Activated naive CD8-positive, alpha-beta T cell treated with anti-CD3 and anti-CD28 coated beads, Interleukin-2, amount 10 ng/mL, durations not matched to agents 7 days and 5 days (primary cell): ENCODE measurements at regions not wholly inside any gene's neighbourhood (a gene's known extent, or its start where the extent isn't known, plus 50 kb on each side); places are given as distances from the start of the nearest gene placed in this dataset.
"Not testable (repeated sequence)": the region's sequence is repeated elsewhere in the genome, so short reads cannot be mapped to it uniquely, and the experiment has no call there.

Experiments used
- ATAC-seq: fragments of 150-1000 bp; cut with Tn5 transposase; one replicate; pipeline ENCODE4 v1.10.0; 2021; ENCODE audit warnings: low read depth, moderate library complexity
- POLR2A ChIA-PET: fragments of 350-600 bp; sonication (Branson Sonifier 250); formaldehyde crosslinking; loops from one replicate; lab custom pipeline; 2021; ENCODE audit warnings: antibody characterized with exemption; lab: Charles Lee
- DNase-seq: peaks from one replicate; pipeline ENCODE4 v3.0.0; 2021
- H3K27ac Mint-ChIP-seq: one replicate; pipeline ENCODE4 v1.8.0; 2022; ENCODE audit warnings: mild to moderate bottlenecking, mixed read lengths
- H3K27me3 Mint-ChIP-seq: one replicate; pipeline ENCODE4 v1.8.0; 2022; ENCODE audit warnings: mild to moderate bottlenecking, moderate library complexity, mixed read lengths
- H3K36me3 Mint-ChIP-seq: one replicate; pipeline ENCODE4 v1.8.0; 2021; ENCODE audit warnings: mild to moderate bottlenecking, mixed read lengths
- H3K4me1 Mint-ChIP-seq: one replicate; pipeline ENCODE4 v1.8.0; 2021; ENCODE audit warnings: mixed read lengths
- H3K4me3 Mint-ChIP-seq: one replicate; pipeline ENCODE4 v1.8.0; 2022; ENCODE audit warnings: mild to moderate bottlenecking, moderate library complexity, mixed read lengths
- H3K9me3 Mint-ChIP-seq: one replicate; pipeline ENCODE4 v1.8.0; 2021; ENCODE audit warnings: mixed read lengths

DNA sequence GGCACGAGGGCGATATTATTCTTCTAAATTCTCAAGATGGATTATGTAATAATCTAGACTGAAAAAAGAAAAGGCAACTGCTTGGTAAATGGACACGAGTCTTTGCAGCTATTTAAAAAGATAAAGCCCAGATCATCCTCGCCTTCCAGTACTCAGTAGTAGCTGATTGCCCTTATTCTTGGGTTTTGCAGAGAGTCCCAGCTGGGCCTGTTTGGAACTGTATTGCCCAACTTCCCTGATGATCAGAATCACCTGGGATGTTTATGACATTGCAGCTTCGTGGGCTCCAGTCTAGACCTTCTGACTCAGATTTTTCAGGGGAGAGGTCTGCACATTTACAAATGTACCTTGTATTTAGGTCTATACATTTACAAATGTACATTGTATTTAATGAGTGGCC, 213.5 kb downstream of the RAB11FIP4 start:
- no peak for ATAC-seq
- Mint-ChIP-seq H3K4me3 (no peak overlapping the region), H3K4me1 (peaks cover 3% of the 10 kb centered on the region), H3K36me3 (no peaks in the 10 kb centered on the region), H3K27me3 (peaks cover 4% of the 10 kb centered on the region), H3K27ac (no peak overlapping the region), H3K9me3 (peaks cover 2% of the 10 kb centered on the region)
- DNase-seq: no peak
- POLR2A ChIA-PET: no interaction called here

DNA sequence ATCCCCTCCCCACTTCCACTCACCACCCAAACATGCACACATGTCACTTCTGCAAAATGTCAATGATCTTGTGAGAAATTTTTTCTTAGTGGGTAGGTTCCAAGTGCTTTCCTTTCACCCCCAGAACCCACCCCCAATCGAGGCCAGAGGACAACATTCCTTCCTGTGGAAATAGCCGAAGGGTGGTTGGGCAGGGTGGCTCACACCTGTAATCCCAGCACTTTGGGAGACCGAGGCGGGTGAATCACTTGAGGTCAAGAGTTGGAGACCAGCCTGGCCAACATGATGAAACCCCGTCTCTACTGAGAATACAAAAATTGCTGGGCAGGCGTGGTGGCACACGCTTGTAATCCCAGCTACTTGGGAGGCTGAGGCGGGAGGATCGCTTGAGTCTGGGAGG, 208.7 kb downstream of the RAB11FIP4 start:
- H3K9me3 Mint-ChIP-seq, H3K27ac Mint-ChIP-seq, DNase-seq, H3K4me1 Mint-ChIP-seq, H3K27me3 Mint-ChIP-seq, H3K36me3 Mint-ChIP-seq, ATAC-seq, H3K4me3 Mint-ChIP-seq: not testable (repeated sequence)
- POLR2A ChIA-PET: interaction anchor here (0.7 kb wide), 1 partner anchor 137 kb away, joined by 3 read pairs; no protein-coding TSS in a partner anchor

DNA sequence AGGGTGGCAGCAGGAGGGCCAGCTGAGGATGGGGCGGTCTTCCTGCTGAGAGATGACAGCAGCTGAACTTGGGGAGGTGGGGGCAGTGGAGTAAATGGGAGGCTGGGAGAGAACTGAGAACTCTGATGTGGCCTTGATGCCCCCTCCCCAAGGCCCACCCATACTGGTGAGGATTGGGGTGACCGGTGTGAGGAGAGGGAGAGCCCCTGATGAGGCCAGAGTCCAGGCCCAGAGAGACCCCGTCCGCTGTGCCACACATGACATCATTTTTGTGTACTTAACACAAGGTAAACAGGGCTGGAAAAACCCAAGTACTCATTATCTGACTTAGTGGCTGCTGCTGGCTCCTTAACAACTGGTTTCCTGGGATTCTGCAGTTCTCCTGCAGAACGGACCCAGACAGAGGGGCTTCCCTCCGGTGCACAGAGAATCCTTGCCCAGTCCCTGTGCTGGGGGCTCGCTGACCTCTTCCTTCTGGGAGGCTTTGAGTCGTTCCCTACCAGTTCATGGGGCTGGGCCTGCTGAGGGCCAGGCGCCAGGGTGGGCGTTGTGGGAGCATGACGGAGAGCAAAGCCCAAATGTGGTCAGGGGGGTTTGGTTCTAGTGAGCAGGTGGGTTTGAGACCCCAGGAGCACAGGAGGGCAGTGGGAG, 207.6 kb downstream of the RAB11FIP4 start:
- POLR2A ChIA-PET: no interaction called here
- no peaks in the 10 kb centered on the region for H3K27me3 Mint-ChIP-seq

DNA sequence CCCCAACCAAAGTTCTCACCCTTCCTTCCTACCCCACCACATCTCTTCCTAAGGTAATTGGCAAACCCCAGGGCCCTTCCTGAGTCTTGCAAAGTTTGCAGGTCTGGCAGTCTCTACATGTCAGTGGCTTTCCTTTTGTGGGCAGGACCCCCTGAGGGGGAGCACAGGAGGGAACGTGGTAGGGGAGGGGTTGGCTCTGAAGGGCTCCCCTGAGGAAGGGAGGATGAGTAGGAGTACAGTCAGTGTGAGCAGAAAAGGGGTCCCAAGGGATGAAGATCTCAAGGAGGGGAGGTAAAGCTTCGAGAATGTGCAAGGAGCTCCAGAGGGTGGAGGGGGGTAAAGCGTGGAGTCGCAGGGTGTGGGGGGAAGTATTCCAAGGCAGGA, 206.9 kb downstream of the RAB11FIP4 start:
- DNase-seq (no peak), ATAC-seq (no peak)
- Mint-ChIP-seq H3K27ac (no peak overlapping the region), H3K27me3 (no peaks in the 10 kb centered on the region), H3K4me3 (no peak overlapping the region), H3K4me1 (peaks cover 2% of the 10 kb centered on the region), H3K36me3 (no peaks in the 10 kb centered on the region), H3K9me3 (no peaks in the 10 kb centered on the region)
- POLR2A ChIA-PET: no interaction called here

More for the DNA sequence above, 207.6 kb downstream of the RAB11FIP4 start:
- ATAC-seq: no peak
- Mint-ChIP-seq H3K27ac (no peak overlapping the region), H3K9me3 (no peaks in the 10 kb centered on the region), H3K4me1 (peaks cover 2% of the 10 kb centered on the region), H3K4me3 (no peak overlapping the region), H3K36me3 (no peaks in the 10 kb centered on the region)
- no peak for DNase-seq

DNA sequence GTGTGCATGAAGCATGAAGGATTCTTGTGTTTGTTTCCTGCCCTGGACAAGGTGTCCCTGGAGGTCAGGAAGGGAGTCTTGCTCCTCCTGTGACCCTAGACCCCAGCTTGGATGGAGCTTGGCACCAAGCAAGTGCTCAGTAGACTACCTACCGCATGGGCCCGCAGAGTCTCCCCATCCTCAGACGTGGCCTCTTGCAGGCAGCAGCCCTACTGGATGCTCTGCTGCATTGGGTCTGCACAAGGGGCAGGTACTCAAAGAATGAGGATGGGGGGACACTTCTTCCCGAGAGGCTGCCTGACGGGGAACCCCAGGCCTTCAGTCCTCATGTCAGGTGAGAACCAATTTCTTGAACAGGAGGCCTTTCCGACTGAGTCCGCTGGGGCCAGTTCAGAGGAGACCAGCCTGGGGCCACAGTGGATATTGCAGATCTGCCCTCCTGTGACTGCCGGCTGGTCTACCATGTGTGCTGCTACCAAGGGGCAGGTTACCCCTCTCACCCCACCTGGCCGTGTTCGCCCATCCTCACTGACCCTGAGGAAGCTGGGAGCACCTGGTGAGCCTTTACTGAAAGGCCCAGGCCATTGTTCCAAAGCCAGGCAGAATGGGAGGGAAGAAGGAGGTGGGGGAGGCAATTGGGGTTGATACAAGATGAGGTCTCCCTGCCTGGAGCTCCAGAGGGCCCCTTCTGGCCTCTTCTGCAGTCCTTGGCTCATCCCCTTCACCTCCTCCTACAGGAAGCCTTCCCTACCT, 206.3 kb downstream of the RAB11FIP4 start:
- DNase-seq: no peak
- ATAC-seq: no peak
- peaks cover 2% of the 10 kb centered on the region for H3K4me1 Mint-ChIP-seq
- H3K27me3 Mint-ChIP-seq: no peaks in the 10 kb centered on the region
- no peak overlapping the region for H3K4me3 Mint-ChIP-seq
- POLR2A ChIA-PET: no interaction called here
- H3K9me3 Mint-ChIP-seq: no peaks in the 10 kb centered on the region
- H3K36me3 Mint-ChIP-seq: no peaks in the 10 kb centered on the region
- H3K27ac Mint-ChIP-seq: no peak overlapping the region

DNA sequence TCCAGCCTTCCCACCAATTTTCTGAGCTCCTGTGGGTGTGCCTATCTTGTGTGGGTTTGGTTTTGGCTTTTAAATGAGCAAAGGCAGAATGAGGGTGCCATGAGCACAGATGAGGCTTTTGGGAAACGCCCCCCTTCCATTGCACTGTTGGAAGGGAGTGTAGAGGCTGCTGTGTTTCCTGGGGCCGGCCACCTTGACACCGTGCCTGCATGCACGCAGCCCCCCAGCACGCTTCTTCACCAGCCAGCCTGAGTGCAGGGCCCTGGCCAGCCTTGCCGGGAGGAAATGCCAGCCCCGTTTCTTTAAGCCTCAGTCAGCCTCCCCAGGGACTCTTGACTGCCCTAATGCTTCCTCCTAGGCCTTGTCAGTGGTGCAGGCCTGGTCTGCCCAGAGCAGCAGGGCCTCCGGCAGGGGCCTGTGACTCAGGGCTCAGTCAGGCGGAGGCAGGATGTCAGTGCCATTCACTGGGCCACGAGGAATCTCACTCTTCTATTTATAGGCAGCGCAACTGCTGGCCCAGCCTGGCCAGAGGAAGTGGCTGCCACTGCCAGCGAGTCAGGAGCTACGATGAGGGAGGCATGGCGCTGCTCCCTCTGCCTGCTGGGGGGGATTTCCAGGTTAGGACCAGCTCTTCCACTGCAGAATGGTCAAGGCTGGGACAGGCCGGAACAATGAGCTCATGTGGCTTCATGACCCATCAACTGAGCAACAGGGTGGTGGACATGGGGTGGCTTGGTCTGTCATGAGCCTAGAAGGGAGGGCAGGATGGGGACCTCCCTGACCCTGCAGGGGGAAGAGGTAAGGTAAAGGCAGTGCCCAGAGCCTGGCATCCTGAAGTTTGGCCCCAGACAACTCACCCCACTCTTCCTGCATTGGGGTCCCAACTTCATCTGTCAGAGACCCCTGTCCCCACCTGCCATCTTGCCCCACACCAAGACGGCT, 205.2 kb downstream of the RAB11FIP4 start:
- POLR2A ChIA-PET: no interaction called here
- peaks cover 2% of the 10 kb centered on the region for H3K4me1 Mint-ChIP-seq

DNA sequence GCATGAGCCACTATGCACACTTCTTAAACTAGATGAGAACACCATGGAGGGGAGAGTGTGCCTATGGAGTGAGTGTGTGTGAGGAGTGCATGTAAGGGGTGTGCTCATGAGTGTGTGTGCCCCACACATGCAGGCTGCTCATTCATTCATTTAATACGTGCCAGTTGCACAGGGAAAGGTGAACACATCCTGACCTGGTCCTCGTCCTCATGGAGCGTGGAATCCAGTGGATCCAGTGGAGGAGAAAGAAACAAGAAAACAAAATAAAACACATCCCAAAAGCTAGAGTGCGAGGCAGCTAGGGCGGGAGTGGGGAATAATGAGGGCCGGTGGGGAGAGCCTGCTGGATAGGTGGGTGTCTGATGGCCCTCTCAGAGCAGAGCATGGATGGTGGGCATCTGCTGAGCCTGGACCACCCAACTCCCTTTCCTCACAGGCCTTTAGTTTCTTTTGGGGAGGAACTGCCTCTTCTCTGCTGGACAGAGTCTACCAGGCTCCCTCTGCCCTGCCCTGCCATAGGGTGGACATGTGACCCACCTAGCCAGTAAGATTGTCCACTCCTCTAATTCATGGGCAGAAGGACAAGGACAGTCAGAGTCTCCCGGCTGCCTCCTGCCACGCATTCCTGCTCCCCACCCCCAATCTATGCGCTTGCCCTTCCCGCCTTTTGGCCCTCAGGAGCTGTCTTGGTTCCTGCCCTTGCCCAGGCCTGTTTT, 204.3 kb downstream of the RAB11FIP4 start:
- H3K36me3 Mint-ChIP-seq: no peaks in the 10 kb centered on the region
- DNase-seq (no peak), ATAC-seq (no peak)
- H3K9me3 Mint-ChIP-seq: no peaks in the 10 kb centered on the region
- no peak overlapping the region for H3K27ac Mint-ChIP-seq
- POLR2A ChIA-PET: no interaction called here
- no peaks in the 10 kb centered on the region for H3K27me3 Mint-ChIP-seq
- peaks cover 2% of the 10 kb centered on the region for H3K4me1 Mint-ChIP-seq
- H3K4me3 Mint-ChIP-seq: no peak overlapping the region

More for the DNA sequence above, 205.2 kb downstream of the RAB11FIP4 start:
- ATAC-seq (peak; percentile 36), DNase-seq (no peak)
- H3K9me3 Mint-ChIP-seq: no peaks in the 10 kb centered on the region
- no peak overlapping the region for H3K27ac Mint-ChIP-seq
- H3K36me3 Mint-ChIP-seq: no peaks in the 10 kb centered on the region
- H3K4me3 Mint-ChIP-seq: no peak overlapping the region
- no peaks in the 10 kb centered on the region for H3K27me3 Mint-ChIP-seq

DNA sequence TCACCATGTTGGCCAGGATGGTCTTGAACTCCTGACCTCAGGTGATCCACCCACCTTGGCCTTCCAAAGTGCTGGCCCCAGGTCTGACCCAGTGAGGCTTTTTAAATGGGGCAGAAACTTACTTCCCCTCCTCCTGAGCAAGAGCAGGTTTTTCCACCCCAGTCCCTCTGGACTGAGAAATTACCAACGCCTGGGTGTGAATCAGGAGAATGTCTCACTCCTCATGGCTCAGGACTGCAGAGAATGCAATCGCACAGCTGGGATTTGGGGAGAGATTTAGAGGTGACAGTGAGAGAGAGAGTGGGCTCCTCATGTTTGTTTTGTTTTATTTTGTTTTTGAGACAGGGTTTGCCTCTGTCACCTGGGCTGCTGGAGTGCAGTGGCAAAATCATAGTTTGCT, 203.6 kb downstream of the RAB11FIP4 start:
- peaks cover 2% of the 10 kb centered on the region for H3K4me1 Mint-ChIP-seq
- H3K9me3 Mint-ChIP-seq: no peaks in the 10 kb centered on the region
- no peaks in the 10 kb centered on the region for H3K36me3 Mint-ChIP-seq
- ATAC-seq (no peak), DNase-seq (no peak)
- H3K27ac Mint-ChIP-seq: no peak overlapping the region
- no peak overlapping the region for H3K4me3 Mint-ChIP-seq
- no peaks in the 10 kb centered on the region for H3K27me3 Mint-ChIP-seq
- POLR2A ChIA-PET: no interaction called here

DNA sequence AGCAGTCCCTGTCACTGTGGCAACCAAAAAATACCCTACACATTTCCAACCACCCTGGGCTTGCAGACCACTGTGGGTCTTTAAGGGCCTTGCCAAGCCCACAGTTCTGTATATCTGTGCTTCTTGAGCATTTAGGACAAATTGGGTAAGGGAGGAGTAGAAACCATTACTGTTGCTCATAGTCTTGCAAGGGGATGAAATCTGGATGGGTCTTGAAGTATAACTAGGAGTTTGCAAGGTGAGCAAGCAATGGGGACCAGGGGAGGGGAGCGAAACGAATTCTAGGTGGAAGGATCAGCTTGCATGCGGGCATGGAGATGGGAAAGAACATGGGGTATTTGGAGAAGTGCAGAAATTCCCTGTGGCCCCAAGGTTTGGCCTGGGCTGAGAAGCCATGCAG, 202.9 kb downstream of the RAB11FIP4 start:
- Mint-ChIP-seq H3K9me3 (no peaks in the 10 kb centered on the region), H3K27ac (no peak overlapping the region), H3K4me3 (no peak overlapping the region), H3K27me3 (no peaks in the 10 kb centered on the region), H3K4me1 (peaks cover 2% of the 10 kb centered on the region), H3K36me3 (no peaks in the 10 kb centered on the region)
- POLR2A ChIA-PET: no interaction called here
- ATAC-seq (no peak), DNase-seq (no peak)

DNA sequence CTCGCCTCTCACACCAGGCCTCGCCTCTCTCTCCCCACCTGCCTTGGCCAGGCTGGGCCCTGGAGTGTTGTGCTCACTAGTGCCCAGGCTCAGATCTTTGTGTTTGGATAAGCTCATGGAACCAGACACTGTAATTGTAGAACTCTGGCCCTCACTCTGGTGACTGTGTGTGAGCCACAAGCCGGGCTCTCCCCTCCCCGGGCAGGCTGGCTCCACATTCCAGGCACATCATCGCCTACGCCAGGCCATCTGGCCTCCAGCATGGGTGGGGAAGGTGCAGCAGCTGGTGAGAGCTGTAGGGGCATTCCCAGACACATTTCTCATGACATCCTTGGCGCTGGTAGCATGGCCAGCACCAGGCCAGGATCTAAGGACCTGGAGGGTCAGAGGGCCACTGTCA, 202.3 kb downstream of the RAB11FIP4 start:
- DNase-seq: no peak
- Mint-ChIP-seq H3K27me3 (no peaks in the 10 kb centered on the region), H3K4me1 (peaks cover 2% of the 10 kb centered on the region), H3K4me3 (no peak overlapping the region), H3K36me3 (no peaks in the 10 kb centered on the region), H3K27ac (no peak overlapping the region), H3K9me3 (no peaks in the 10 kb centered on the region)
- POLR2A ChIA-PET: no interaction called here
- ATAC-seq: no peak

DNA sequence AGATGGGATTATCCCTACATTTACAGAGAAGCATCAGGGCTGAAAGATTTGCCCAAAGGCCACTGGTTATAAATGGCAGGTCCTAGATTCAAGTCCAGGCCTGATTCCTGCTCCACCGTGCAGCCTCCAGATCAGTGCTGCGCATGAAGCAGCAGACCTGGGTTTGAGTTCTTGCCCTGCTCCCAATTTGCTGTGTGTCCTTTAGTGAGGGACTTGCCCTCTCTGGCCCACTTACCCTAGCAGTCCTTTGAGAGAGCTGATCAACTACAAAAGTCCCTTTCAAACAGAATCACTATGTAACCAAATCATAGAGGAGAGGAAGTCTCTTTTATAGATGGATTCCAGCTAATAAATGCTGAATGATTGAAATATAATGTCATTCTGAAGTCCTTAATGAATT, 200.4 kb downstream of the RAB11FIP4 start:
- Mint-ChIP-seq H3K27me3 (no peaks in the 10 kb centered on the region), H3K4me1 (peaks cover 2% of the 10 kb centered on the region)
- ATAC-seq: no peak

DNA sequence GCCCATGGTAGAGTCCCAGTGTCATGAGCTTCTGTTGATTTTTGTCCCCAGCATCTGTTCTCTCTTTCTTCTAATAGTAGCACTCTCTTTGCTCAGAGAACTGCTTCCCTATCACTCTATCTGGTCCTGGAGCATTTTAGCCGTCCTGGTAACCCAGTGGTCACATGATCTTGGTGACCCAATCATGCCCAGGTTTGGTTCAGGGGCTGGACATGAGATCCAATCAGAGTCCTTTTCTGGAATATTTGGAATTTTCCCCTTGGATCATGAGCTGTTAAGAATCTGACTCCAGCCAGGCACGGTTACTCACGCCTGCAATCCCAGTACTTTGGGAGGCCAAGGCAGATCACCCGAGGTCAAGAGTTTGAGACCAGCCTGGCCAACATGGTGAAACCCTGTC, 197.0 kb downstream of the RAB11FIP4 start:
- Mint-ChIP-seq H3K36me3 (no peaks in the 10 kb centered on the region), H3K4me1 (peaks cover 2% of the 10 kb centered on the region), H3K9me3 (no peaks in the 10 kb centered on the region), H3K27me3 (peaks cover 1% of the 10 kb centered on the region), H3K27ac (no peak overlapping the region), H3K4me3 (no peak overlapping the region)
- ATAC-seq (no peak), DNase-seq (no peak)
- POLR2A ChIA-PET: no interaction called here

More for the DNA sequence above, 200.4 kb downstream of the RAB11FIP4 start:
- no peaks in the 10 kb centered on the region for H3K9me3 Mint-ChIP-seq
- no peak for DNase-seq
- H3K27ac Mint-ChIP-seq: no peak overlapping the region
- POLR2A ChIA-PET: no interaction called here
- no peak overlapping the region for H3K4me3 Mint-ChIP-seq
- H3K36me3 Mint-ChIP-seq: no peaks in the 10 kb centered on the region

DNA sequence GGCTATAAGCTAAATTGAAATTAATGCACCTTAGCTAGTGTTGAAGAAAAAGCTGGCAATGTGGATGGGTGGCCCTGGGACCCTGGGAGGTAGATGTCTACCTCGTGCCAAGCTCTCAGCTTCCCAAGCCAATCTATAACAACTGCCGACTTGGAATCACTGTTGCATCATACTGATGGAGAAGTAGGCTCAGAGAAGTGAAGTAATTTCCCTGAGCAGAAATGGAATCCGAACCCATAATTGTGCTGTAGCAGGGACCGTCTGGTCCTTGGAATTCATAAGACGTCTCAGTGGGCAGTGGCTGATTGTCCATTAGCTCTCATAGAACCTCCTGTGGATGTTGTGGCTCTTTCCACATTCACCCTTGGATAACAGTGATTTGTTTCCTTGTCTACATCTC, 196.6 kb downstream of the RAB11FIP4 start:
- H3K36me3 Mint-ChIP-seq: no peaks in the 10 kb centered on the region

More for the DNA sequence above, 196.6 kb downstream of the RAB11FIP4 start:
- no peak overlapping the region for H3K4me3 Mint-ChIP-seq
- peaks cover 1% of the 10 kb centered on the region for H3K27me3 Mint-ChIP-seq
- H3K4me1 Mint-ChIP-seq: peaks cover 2% of the 10 kb centered on the region
- ATAC-seq: no peak
- no peak overlapping the region for H3K27ac Mint-ChIP-seq
- DNase-seq: no peak
- POLR2A ChIA-PET: no interaction called here
- H3K9me3 Mint-ChIP-seq: no peaks in the 10 kb centered on the region
